Testis (tissue), 2 donors: ENCODE measurements at regions not wholly inside any gene's neighbourhood (a gene's known extent, or its start where the extent isn't known, plus 50 kb on each side); places are given as distances from the start of the nearest gene placed in this dataset.
"Not testable (repeated sequence)": the region's sequence is repeated elsewhere in the genome, so short reads cannot be mapped to it uniquely, and the experiment has no call there.

Experiments used
- DNase-seq: peaks from one replicate; pipeline ENCODE4 v3.0.0-alpha.2; 2019
- H3K27ac ChIP-seq, 2 donors: fragments of 200-600 bp; sonication (generic); one replicate each; pipeline ENCODE4 v1.5.1; 2019
- H3K27me3 ChIP-seq: fragments of 200-600 bp; sonication (generic); one replicate; pipeline ENCODE4 v1.5.1; 2019
- H3K36me3 ChIP-seq: fragments of 200-600 bp; sonication (generic); one replicate; pipeline ENCODE4 v1.5.1; 2017; ENCODE audit warnings: low read depth; ENCODE audit errors: missing control alignments
- H3K4me1 ChIP-seq: fragments of 200-600 bp; sonication (generic); one replicate; pipeline ENCODE4 v1.5.1; 2019
- H3K4me3 ChIP-seq, 2 donors: fragments of 200-600 bp; sonication (generic); one replicate each; pipeline ENCODE4 v1.5.1; 2017 to 2019
- H3K9me3 ChIP-seq: fragments of 200-600 bp; sonication (generic); one replicate; pipeline ENCODE4 v1.5.1; 2017
- CTCF ChIP-seq, 3 experiments: fragments of 450-650 bp in 2 of 3; fragments of 200-600 bp in 1 of 3; sonication (generic) in 1 of 3; IDR thresholded peaks; one replicate each; pipeline ENCODE4 v1.5.1; 2016 to 2019; ENCODE audit warnings: antibody characterized with exemption in 3 of 3, mild to moderate bottlenecking in 2 of 3, moderate library complexity in 1 of 3
- POLR2A ChIP-seq: fragments of 450-650 bp; IDR thresholded peaks from one replicate; pipeline ENCODE4 v1.6.1; 2017; ENCODE audit warnings: antibody characterized with exemption, mild to moderate bottlenecking, moderate library complexity
- WGBS, 2 donors: methylation state at CpG; one replicate each; pipeline ENCODE4 v1.1.5; 2018; 5-methylcytosine and 5-hydroxymethylcytosine counted together
- intact Hi-C: fragments of 100-400 bp; cut with DNase I; formaldehyde crosslinking; loops from one replicate; pipeline ENCODE4 v1.15.1; 2023; ENCODE audit warnings: low total_unique reads

GRCh38 chr14:81613341-81614045 lies 79.8 kb upstream of the SEL1L start:
- no peak overlapping the region for H3K4me3 ChIP-seq
- no peak overlapping the region for H3K27ac ChIP-seq
- WGBS, 2 donors: 67 to 68% methylated on average over 6 of the region's 6 CpGs
- H3K4me1 ChIP-seq: no peaks in the 10 kb centered on the region
- intact Hi-C loops: no loop called here
- TF ChIP-seq POLR2A (no peak), CTCF (IDR thresholded peaks at IDR 0.05) (no peak)
- no peaks in the 10 kb centered on the region for H3K36me3 ChIP-seq
- DNase-seq: no peak
- no peaks in the 10 kb centered on the region for H3K9me3 ChIP-seq
- no peaks in the 10 kb centered on the region for H3K27me3 ChIP-seq

GRCh38 chr14:81614302-81614701 lies 80.6 kb upstream of the SEL1L start:
- H3K4me1 ChIP-seq, H3K4me3 ChIP-seq, H3K9me3 ChIP-seq, H3K27ac ChIP-seq, H3K27me3 ChIP-seq, DNase-seq, H3K36me3 ChIP-seq, intact Hi-C loops: not testable (repeated sequence)
- 93 to 95% methylated on average over 8 to 9 of the region's 9 CpGs for WGBS, 2 donors

- H3K27me3 ChIP-seq: no peaks in the 10 kb centered on the region
- H3K27ac ChIP-seq: no peak overlapping the region
- H3K4me1 ChIP-seq: no peaks in the 10 kb centered on the region
- intact Hi-C loops: no loop called here
- TF ChIP-seq CTCF (IDR thresholded peaks at IDR 0.05) (no peak), POLR2A (no peak)
- no peaks in the 10 kb centered on the region for H3K36me3 ChIP-seq
- no peaks in the 10 kb centered on the region for H3K9me3 ChIP-seq
- DNase-seq: no peak
- H3K4me3 ChIP-seq: no peak overlapping the region
- 71 to 79% methylated on average over 3 of the region's 3 CpGs for WGBS, 2 donors
These were observed 85.0 kb upstream of the SEL1L start for GRCh38 chr14:81618695-81619094.

GRCh38 chr14:81619816-81620215 lies 86.2 kb upstream of the SEL1L start:
- no peak for DNase-seq
- Histone ChIP-seq H3K27me3 (no peaks in the 10 kb centered on the region), H3K36me3 (no peaks in the 10 kb centered on the region), H3K4me3 (no peak overlapping the region), H3K9me3 (no peaks in the 10 kb centered on the region), H3K27ac (no peak overlapping the region), H3K4me1 (no peaks in the 10 kb centered on the region)
- no peak for TF ChIP-seq POLR2A
- no peak for TF ChIP-seq CTCF (IDR thresholded peaks at IDR 0.05)
- intact Hi-C loops: no loop called here
- 75 to 78% methylated on average over 6 of the region's 6 CpGs for WGBS, 2 donors

GRCh38 chr14:81623771-81624396 lies 90.2 kb upstream of the SEL1L start:
- H3K27ac ChIP-seq, H3K4me1 ChIP-seq, H3K9me3 ChIP-seq, DNase-seq, H3K27me3 ChIP-seq, H3K36me3 ChIP-seq, intact Hi-C loops: not testable (repeated sequence)
- WGBS, 2 donors: 78 to 88% methylated on average over 8 to 40 of the region's 55 CpGs
- H3K4me3 ChIP-seq: peak overlapping the region; percentile 44 to 50

- intact Hi-C loops: no loop called here
- no peak for DNase-seq
These were observed 91.7 kb upstream of the SEL1L start for GRCh38 chr14:81625343-81625742.

More at GRCh38 chr14:81625343-81625742, 91.7 kb upstream of the SEL1L start:
- WGBS, 2 donors: 7 to 13% methylated on average over 1 of the region's 1 CpG
- no peaks in the 10 kb centered on the region for H3K4me1 ChIP-seq
- no peaks in the 10 kb centered on the region for H3K9me3 ChIP-seq
- TF ChIP-seq CTCF (IDR thresholded peaks at IDR 0.05) (peak in 1 of 3 experiments; percentile 38), POLR2A (no peak)
- H3K36me3 ChIP-seq: no peaks in the 10 kb centered on the region
- no peak overlapping the region for H3K27ac ChIP-seq
- no peak overlapping the region for H3K4me3 ChIP-seq
- no peaks in the 10 kb centered on the region for H3K27me3 ChIP-seq
